Adipocyte (in vitro differentiated cells): ENCODE measurements at regions not wholly inside any gene's neighbourhood (a gene's known extent, or its start where the extent isn't known, plus 50 kb on each side); places are given as distances from the start of the nearest gene placed in this dataset.
A peak's percentile ranks its signal among the peaks of the same experiment; 100 is the strongest.
"Not testable (repeated sequence)": the region's sequence is repeated elsewhere in the genome, so short reads cannot be mapped to it uniquely, and the experiment has no call there.

Experiments
- DNase-seq: peaks from one replicate; pipeline ENCODE4 v3.0.0-alpha.2; 2015; ENCODE audit warnings: low read depth
- H3K27me3 ChIP-seq: replicated peaks from 2 replicates; pipeline ENCODE4 v1.7.0; 2013; ENCODE audit warnings: mild to moderate bottlenecking, low read length, moderate library complexity; ENCODE audit not compliant: control insufficient read depth, insufficient read depth
- H3K36me3 ChIP-seq: 2 replicates; pipeline ENCODE4 v1.7.0; 2013; ENCODE audit warnings: low read length, mild to moderate bottlenecking, moderate library complexity; ENCODE audit not compliant: control insufficient read depth, insufficient read depth, severe bottlenecking
- H3K4me1 ChIP-seq: 2 replicates; pipeline ENCODE4 v1.7.0; 2013; ENCODE audit warnings: mild to moderate bottlenecking, low read length, moderate library complexity; ENCODE audit not compliant: control insufficient read depth, insufficient read depth
- H3K4me3 ChIP-seq: 2 replicates; pipeline ENCODE4 v1.7.0; 2013; ENCODE audit warnings: mild to moderate bottlenecking, low read length, moderate library complexity
- H3K9ac ChIP-seq: 2 replicates; pipeline ENCODE4 v1.7.0; 2013; ENCODE audit warnings: mild to moderate bottlenecking, low read length, moderate library complexity
- H3K9me3 ChIP-seq: 2 replicates; pipeline ENCODE4 v1.7.0; 2013; ENCODE audit warnings: mild to moderate bottlenecking, low read length, moderate library complexity; ENCODE audit not compliant: control insufficient read depth

DNA sequence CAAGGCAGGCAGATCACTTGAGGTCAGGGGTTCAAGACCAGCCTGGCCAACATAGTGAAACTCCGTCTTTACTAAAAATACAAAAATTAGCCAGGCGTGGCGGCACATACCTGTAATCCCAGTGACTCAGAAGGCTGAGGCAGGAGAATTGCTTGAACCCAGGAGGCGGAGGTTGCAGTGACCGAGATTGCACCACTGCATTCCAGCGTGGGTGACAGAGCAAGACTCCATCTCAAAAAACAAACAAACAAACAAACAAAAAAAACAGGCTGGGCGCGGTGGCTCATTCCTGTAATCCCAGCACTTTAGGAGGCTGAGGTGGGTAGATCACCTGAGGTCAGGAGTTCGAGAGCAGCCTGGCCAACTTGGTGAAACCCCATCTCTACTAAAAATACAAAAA, 122.8 kb upstream of the PABPC3 start:
- DNase-seq, H3K4me1 ChIP-seq, H3K9ac ChIP-seq, H3K36me3 ChIP-seq, H3K9me3 ChIP-seq, H3K27me3 ChIP-seq, H3K4me3 ChIP-seq: not testable (repeated sequence)

DNA sequence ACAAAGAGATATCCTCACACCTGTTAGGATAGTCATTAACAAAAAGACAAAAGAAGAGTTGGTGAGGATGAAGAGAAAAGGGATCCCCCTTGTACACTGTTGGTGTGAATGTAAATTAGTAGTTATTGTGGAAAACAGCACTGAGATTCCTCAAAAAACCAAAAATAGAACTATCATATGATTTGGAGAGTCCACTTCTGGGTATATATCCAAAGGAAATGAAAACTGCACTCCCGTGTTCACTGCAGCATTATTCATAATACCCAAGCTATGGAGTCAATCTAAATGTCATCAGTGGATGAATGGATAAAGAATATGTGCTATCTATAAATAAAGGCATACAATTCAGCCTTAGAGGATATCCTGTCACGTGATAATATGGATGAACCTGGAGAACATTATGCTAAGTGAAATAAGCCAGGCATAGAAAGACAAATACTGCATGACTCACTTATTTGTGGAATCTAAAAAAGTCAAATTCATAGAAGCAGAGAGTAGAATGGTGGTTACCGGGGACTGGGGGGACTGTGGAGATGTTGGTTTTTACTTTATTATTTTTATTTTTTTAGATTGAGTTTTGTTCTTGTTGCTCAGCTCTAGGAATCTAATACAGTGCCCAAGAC, 114.6 kb upstream of the PABPC3 start:
- H3K4me3 ChIP-seq, DNase-seq: not testable (repeated sequence)

DNA sequence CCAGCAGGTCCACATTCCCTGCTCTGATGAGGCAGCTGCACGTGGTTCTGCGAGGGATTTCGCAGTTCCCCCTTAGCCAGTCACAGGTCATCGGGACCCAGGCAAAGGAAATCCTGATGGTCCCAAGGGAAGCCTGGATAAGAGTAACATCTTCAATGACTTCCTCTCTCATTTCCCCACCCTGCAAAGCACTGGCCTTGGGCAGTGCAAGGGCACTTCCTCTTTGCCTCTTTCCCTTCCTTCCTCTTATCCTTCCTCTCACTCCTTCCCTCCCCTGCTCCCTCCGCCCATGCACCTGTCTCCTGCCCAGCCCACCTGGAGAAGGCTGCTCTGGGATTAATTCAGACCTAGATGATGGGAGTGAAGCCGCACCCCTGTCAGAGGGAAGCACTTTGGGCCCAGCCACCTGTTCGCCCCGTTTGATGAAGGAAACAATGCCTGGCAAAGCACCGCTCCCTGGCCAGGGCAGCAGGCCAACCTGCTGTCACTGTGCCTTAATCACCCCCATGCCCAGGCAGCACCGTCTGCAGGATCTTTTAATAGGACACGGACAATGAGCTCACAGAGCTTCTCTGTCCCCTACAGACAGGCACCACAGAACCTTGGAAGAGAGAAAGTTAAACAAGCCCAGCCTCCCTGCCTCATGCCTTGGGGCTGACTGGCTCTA, 113.5 kb upstream of the PABPC3 start:
- no peak overlapping the region for H3K4me3 ChIP-seq
- DNase-seq: no peak
- no peak overlapping the region for H3K9ac ChIP-seq
- H3K4me1 ChIP-seq: no peaks in the 10 kb centered on the region
- H3K27me3 ChIP-seq: peaks cover 36% of the 10 kb centered on the region
- H3K36me3 ChIP-seq: no peaks in the 10 kb centered on the region
- no peaks in the 10 kb centered on the region for H3K9me3 ChIP-seq

More for the DNA sequence above, 114.6 kb upstream of the PABPC3 start:
- not testable (repeated sequence) for H3K36me3 ChIP-seq, H3K9me3 ChIP-seq, H3K4me1 ChIP-seq, H3K9ac ChIP-seq
- H3K27me3 ChIP-seq: peaks cover 27% of the 10 kb centered on the region

DNA sequence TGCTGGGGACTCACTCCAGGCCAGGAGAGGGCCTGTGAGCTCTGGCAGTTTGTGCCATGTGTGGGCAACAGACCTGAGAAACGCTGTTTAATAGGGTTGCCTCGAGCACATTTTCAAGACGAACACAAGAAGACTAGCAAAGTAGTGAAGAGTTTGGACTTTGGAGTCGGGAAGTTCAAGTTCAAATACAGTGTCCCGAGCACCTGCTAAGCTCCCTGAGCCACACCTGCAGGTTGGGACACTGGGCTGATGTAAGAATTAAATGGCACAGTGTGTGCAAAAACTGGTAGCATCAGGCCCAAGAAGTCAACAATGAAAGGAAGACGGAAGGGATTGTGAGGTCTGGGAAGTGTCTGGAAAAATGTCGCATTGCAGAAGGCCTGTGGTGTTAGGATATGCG, 112.8 kb upstream of the PABPC3 start:
- Histone ChIP-seq H3K27me3 (peaks cover 36% of the 10 kb centered on the region), H3K4me1 (no peaks in the 10 kb centered on the region), H3K4me3 (no peak overlapping the region), H3K36me3 (no peaks in the 10 kb centered on the region), H3K9ac (no peak overlapping the region), H3K9me3 (no peaks in the 10 kb centered on the region)
- DNase-seq: no peak

DNA sequence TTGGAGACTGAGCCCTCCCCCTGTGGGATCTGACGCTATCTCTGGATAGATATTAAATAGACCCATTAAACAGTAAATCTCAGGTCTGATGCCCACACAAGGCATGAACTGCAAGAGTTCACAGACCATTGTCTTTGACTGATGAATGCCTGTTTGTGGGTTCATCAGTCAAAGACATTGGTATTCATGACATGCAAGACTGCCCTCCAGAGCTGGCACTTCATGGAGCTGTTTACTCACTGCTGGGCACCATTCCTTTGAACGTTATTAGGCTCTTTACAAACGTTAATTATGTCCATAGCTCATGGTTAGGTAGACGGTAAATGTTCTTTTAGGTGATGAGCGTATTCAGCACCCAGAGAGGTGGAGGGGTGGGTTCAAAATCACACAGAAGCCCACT, 111.8 kb upstream of the PABPC3 start:
- Histone ChIP-seq H3K9me3 (no peaks in the 10 kb centered on the region), H3K36me3 (no peaks in the 10 kb centered on the region), H3K4me3 (no peak overlapping the region), H3K27me3 (peaks cover 36% of the 10 kb centered on the region), H3K4me1 (no peaks in the 10 kb centered on the region), H3K9ac (no peak overlapping the region)
- no peak for DNase-seq

DNA sequence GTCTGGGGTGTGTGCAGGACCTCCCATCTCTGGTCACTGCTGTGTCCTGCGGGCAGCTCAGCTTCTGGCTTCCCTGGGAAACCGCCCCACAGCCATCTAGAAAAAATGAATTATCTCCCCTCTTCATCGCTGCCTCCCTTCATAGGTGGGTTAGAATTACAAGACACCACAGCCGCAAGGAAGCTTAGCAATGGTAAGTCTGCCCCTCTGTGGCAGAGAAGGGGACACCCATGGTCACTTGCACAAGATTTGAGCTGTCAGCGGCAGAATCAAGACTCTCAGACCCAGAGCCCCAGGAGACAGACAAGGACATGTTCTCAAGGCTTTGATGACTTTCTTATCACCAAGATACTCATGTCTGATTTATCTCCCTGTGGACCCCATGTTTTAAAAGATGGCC, 110.8 kb upstream of the PABPC3 start:
- Histone ChIP-seq H3K9ac (no peak overlapping the region), H3K36me3 (no peaks in the 10 kb centered on the region), H3K9me3 (no peaks in the 10 kb centered on the region), H3K27me3 (peaks cover 36% of the 10 kb centered on the region), H3K4me3 (no peak overlapping the region), H3K4me1 (no peaks in the 10 kb centered on the region)
- DNase-seq: no peak

DNA sequence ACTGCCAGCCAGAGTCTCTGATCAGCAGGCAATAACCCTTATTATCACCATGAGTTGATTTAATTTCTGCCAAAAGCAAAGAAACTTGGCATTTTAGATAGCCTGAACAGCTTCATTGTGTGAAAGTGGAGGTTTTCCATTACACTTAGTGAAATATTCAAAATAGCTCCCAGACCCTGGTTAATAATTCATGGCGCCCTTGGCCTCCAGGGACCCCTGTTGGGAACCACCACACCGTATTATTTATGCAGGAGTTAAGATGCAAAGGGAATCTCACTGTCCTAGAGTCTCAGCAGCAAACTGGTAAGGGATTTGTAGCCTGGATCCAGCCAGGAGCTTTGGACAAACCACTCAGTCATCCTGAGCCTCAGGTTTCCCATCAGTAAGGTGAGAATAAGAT, 110.0 kb upstream of the PABPC3 start:
- Histone ChIP-seq H3K27me3 (peaks cover 36% of the 10 kb centered on the region), H3K4me1 (no peaks in the 10 kb centered on the region), H3K36me3 (no peaks in the 10 kb centered on the region), H3K9ac (no peak overlapping the region), H3K9me3 (no peaks in the 10 kb centered on the region), H3K4me3 (no peak overlapping the region)
- no peak for DNase-seq

DNA sequence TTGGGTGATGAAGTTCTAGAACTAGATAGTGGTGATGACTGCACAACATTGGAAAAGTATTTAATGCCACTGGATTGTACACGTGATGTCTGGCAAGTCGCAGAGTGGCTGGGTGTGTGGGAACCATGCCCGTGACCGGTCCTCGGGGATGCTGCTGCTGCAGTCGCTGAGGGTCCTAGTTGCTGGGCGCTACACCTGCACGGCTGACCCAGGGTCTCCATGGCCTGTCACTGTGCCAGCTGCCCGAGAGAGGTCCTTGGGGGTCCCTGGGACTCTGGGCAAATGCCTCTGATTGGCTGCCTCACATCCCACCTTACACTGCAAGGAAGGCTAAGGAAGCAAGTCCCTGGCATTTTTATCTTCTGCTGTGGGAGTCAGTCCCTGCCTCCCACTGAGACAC, 109.1 kb upstream of the PABPC3 start:
- H3K36me3 ChIP-seq: no peaks in the 10 kb centered on the region
- no peaks in the 10 kb centered on the region for H3K4me1 ChIP-seq
- no peak overlapping the region for H3K4me3 ChIP-seq
- no peaks in the 10 kb centered on the region for H3K9me3 ChIP-seq
- no peak for DNase-seq
- H3K9ac ChIP-seq: no peak overlapping the region
- H3K27me3 ChIP-seq: peaks cover 36% of the 10 kb centered on the region

DNA sequence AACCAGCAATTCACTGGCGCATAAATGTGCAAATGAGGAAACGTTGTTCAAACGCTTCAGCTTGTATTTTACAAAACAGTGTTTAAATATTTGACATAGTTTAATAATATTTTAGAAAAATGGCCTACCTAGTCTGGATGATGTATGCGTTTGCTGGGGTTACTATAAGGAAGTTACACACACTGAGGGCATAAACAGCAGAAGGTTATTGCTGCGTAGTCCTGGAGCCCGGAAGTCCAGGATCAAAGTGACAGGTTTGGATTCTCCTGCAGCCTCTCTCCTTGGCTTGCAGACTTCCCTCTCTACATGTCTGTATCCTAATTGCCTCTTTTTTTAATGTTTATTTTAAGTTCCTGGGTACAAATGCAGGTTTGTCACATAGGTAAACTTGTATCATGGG, 106.0 kb upstream of the PABPC3 start:
- H3K27me3 ChIP-seq: peaks cover 15% of the 10 kb centered on the region
- not testable (repeated sequence) for H3K4me1 ChIP-seq, H3K36me3 ChIP-seq, H3K9me3 ChIP-seq, DNase-seq, H3K4me3 ChIP-seq, H3K9ac ChIP-seq

DNA sequence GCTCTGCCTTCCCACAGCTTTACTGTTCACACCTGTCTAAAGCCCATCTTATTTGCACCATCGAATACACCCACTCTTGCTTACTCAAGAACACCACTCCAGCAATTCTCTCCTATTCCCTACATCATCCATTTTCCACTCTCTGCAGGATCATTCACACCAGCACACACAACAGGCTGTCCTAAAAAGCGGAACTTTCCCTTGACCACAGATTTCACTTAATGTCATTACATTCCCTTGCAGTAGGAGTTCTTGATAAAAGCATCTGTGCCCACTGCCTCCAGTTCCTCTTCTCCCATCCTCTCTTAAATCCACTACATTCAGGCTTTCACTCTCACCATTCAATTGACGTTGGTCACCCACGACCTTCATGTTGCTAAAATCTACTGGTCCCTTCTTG, 103.0 kb upstream of the PABPC3 start:
- not testable (repeated sequence) for H3K4me1 ChIP-seq, H3K27me3 ChIP-seq, DNase-seq, H3K9ac ChIP-seq, H3K4me3 ChIP-seq, H3K36me3 ChIP-seq, H3K9me3 ChIP-seq

DNA sequence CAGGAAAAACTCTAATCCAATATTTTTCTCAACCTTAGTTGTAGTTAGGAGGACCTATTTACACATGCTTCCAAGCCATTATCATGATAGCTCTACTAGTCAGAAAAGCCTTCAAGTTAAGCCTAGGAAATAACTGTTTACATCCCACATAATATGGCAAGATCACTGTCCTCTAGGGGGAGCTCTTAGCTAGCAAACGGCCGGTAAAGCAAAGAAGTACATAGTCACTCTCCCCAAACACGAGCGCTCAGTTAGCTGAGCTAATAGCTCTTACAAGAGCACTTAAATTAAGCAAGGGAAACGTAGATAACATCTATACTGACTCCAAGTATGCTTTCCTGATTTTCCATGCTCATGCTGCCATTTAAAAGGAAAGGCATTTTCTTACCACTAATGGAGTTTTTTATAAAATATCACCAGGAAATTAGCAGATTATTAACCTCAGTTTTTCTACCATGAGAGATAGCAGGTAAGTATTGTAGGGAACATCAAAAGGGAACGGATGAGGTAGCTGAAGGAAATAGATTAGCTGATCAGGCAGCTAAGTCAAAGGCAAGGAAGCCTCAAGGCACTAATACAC, 100.6 kb upstream of the PABPC3 start:
- Histone ChIP-seq H3K4me3 (no peak overlapping the region), H3K9ac (no peak overlapping the region), H3K4me1 (no peaks in the 10 kb centered on the region), H3K9me3 (no peaks in the 10 kb centered on the region), H3K36me3 (no peaks in the 10 kb centered on the region), H3K27me3 (peaks cover 8% of the 10 kb centered on the region)
- DNase-seq: peak; percentile 96
